ENCODE measurements at regions not wholly inside any gene's neighbourhood (a gene's known extent, or its start where the extent isn't known, plus 50 kb on each side); places are given as distances from the start of the nearest gene placed in this dataset.

- no peaks in the 10 kb centered on the region for H3K27me3 ChIP-seq (ENCODE audit: insufficient read depth, low read length)
- H2AK5ac ChIP-seq (ENCODE audit: insufficient read length, low read length), result no peak overlapping the region
- no peak overlapping the region for H2BK12ac ChIP-seq (ENCODE audit: insufficient read length, low read depth, low read length)
- H3K9me3 Mint-ChIP-seq, result no peaks in the 10 kb centered on the region
- H3K36me3 Mint-ChIP-seq (ENCODE audit: insufficient read depth in 1 of 3, low read depth in 3 of 3), result no peaks in the 10 kb centered on the region; a peak in 1 of 7 replicates
- peak; percentile 70 for DNase-seq
- no peak overlapping the region for H4K91ac ChIP-seq (ENCODE audit: insufficient read length, low read depth, low read length)
- H3K9ac ChIP-seq (ENCODE audit: extremely low read depth, insufficient read length, low read length), result no peak overlapping the region
- peak overlapping the region; percentile 12 for H3K4me2 ChIP-seq (ENCODE audit: insufficient read depth, insufficient read length, low read length)
- no peak overlapping the region for H2BK20ac ChIP-seq (ENCODE audit: low read depth, low read length, poor library complexity, severe bottlenecking)
- no peak overlapping the region for H2BK15ac ChIP-seq (ENCODE audit: low read depth, low read length)
- WGBS (ENCODE audit: extremely low coverage, insufficient read length, low lambda C conversion rate), result no CpG with 5 or more reads among the region's 2 CpGs
- no peak overlapping the region for H3K18ac ChIP-seq (ENCODE audit: insufficient read length, low read depth, low read length)
- H4K5ac ChIP-seq (ENCODE audit: insufficient read length, low read depth, low read length), result no peak overlapping the region
- peaks cover 10% of the 10 kb centered on the region; the same call in 1 of the 2 replicates for H3K4me1 ChIP-seq (ENCODE audit: insufficient read depth, low read length)
- H3K14ac ChIP-seq (ENCODE audit: insufficient read depth, low read length), result no peak overlapping the region
- H3K9me3 ChIP-seq (ENCODE audit: control insufficient read depth, low read depth, low read length), result no peaks in the 10 kb centered on the region
- H3K27ac ChIP-seq (ENCODE audit: insufficient read length, low read depth, low read length), result peak overlapping the region; percentile 78
- no peaks in the 10 kb centered on the region for H3K27me3 Mint-ChIP-seq (ENCODE audit: low read depth)
- no peak overlapping the region for H2AFZ ChIP-seq (ENCODE audit: low read length)
- TF ChIP-seq CTCF (conservative IDR thresholded peaks at IDR 0.05), result no peak
- no peak overlapping the region for H4K8ac ChIP-seq (replicated peaks; ENCODE audit: insufficient read length, low read depth, low read length)
- H3K56ac ChIP-seq (ENCODE audit: insufficient read length, low read depth, low read length), result no peak overlapping the region
- no peak overlapping the region for H3K4me3 Mint-ChIP-seq
- H3T11ph ChIP-seq (ENCODE audit: low read length), result no peak overlapping the region
- H3K79me2 ChIP-seq (ENCODE audit: insufficient read depth, low read length), result no peaks in the 10 kb centered on the region
- no peaks in the 10 kb centered on the region for H3K79me1 ChIP-seq (ENCODE audit: insufficient read depth, low read depth, low read length, poor library complexity, severe bottlenecking)
- no peak overlapping the region for H3K23ac ChIP-seq (ENCODE audit: insufficient read length, low read depth, low read length)
- H3K4ac ChIP-seq (ENCODE audit: low read depth, low read length), result no peak overlapping the region
- no peaks in the 10 kb centered on the region for H3K23me2 ChIP-seq (ENCODE audit: insufficient read length, low read depth, low read length, poor library complexity, severe bottlenecking)
- peaks cover 32 to 34% of the 10 kb centered on the region in 2 experiments for H3K4me1 Mint-ChIP-seq
- peak overlapping the region; percentile 60 to 84 (median 73); a peak in 5 of 7 replicates for H3K27ac Mint-ChIP-seq
- no peaks in the 10 kb centered on the region for H4K20me1 ChIP-seq (ENCODE audit: control insufficient read depth, insufficient read depth, insufficient read length)
- H2BK5ac ChIP-seq (ENCODE audit: insufficient read length, low read length), result no peak overlapping the region
- H2BK120ac ChIP-seq (ENCODE audit: low read depth, low read length, poor library complexity, severe bottlenecking), result no peak overlapping the region
These were observed 210.6 kb downstream of the IKZF2 start for GRCh38 chr2:212940816-212941215.
